SKM-1 (cell line): ENCODE measurements at regions not wholly inside any gene's neighbourhood (a gene's known extent, or its start where the extent isn't known, plus 50 kb on each side); places are given as distances from the start of the nearest gene placed in this dataset.
"Not testable (repeated sequence)": the region's sequence is repeated elsewhere in the genome, so short reads cannot be mapped to it uniquely, and the experiment has no call there.

Experiments
- DNase-seq: peaks from one replicate; lab custom pipeline; 2025; ENCODE audit not compliant: unreplicated experiment; lab: John Stamatoyannopoulos, UW

DNA sequence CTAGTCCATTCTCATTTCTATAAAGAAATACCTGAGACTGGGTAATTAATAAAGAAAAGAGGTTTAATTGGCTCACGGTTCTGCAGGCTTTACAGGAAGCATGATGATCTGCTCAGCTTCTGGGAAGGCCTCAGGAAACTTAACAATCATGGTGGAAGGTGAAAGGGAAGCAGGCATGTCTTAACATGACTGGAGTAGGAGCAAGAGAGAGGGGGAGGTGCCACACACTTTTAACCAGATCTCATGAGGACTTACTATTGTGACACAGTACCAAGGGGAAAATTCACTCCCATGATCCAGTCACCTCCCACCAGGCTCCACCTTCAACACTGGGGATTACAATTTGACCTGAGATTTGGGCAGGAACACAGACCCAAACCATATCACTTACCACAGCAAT lies 310.1 kb downstream of the SH3GL2 start:
- not testable (repeated sequence) for DNase-seq

DNA sequence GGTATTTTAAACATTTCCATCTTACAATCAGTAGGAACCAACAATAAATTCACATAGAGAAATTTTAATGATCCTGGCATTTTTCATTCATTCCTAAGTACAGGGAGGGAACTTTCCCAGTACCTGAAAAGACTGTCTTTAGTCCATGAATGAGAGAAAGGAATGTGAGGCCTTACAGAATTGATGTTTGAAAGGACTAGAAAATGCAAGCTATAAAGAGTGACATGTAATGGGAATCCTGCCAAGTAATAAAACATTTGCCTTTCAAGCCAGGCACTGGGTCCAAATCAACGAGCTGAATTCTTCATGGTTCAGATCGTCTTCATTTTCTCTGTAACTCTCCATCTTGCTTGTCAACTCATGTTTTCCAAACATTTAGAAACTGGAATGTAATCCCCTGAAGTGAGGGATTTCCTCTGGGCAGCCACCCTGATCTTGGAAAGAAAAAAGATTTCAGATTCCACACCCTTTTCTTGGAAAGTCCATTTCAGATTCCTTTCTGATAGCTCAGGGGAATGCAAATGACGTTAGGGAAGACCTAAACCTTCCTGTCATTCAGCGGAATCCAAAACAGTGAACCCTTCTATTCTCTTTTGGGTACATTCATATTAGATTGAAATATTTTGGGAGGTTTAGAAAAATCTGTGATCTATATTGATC lies 315.8 kb downstream of the SH3GL2 start:
- no peak for DNase-seq

DNA sequence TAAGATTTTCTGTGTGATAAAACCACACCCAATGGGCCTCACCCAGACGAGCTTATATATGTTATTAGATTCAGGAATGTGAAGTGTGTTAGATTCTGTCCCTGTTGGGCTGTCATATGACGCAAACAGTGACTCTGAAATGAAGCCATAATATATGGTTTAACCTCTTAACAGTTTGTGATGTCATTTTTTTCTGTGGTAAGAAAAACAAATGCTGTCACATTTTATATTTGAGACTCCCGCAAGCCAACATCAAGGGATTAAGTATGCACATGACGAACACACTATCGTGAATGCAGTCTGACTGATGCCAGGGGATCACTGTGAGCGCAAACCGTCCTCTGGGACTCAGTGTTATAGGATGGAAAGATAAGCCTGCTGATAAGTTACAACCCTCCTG lies 321.7 kb downstream of the SH3GL2 start:
- DNase-seq, result no peak

DNA sequence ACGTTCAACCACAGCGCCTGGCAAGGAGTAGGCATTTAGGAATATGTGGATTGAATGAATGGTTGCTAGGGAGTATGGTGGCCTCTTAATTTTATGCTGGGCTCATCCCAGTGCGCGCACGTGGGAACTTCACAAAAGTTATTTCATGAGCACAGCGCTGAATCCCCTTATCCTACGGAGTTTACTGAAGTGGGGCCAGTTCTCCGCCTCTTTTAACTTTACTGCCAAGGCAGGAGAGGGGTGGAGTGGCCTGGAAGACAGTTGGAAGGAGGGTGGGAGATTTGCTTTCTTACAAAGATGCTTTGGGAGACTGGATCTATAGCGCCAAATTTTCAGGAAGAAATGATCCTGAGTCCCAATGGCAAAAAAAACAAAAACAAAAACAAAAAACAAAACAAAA lies 326.5 kb downstream of the SH3GL2 start:
- no peak for DNase-seq

DNA sequence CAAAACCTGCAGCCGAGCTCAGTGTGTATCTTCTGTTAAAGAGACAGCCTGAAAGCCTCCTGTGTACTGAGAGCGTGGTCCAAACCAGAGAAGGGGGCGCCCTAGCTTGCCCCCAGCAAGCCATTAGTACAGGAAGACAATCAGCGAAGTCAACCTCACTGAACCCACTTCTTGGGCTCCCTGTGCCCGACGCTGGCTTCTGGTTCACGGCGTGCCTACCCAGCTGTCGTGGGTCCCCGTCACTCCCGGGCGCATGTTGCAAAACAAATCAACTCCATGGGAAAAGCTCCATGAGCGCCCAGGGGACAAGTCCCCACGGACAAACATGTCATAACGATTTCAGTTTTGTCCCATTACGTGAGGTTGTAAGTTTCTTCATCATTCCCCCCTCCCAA lies 326.9 kb downstream of the SH3GL2 start:
- no peak for DNase-seq

DNA sequence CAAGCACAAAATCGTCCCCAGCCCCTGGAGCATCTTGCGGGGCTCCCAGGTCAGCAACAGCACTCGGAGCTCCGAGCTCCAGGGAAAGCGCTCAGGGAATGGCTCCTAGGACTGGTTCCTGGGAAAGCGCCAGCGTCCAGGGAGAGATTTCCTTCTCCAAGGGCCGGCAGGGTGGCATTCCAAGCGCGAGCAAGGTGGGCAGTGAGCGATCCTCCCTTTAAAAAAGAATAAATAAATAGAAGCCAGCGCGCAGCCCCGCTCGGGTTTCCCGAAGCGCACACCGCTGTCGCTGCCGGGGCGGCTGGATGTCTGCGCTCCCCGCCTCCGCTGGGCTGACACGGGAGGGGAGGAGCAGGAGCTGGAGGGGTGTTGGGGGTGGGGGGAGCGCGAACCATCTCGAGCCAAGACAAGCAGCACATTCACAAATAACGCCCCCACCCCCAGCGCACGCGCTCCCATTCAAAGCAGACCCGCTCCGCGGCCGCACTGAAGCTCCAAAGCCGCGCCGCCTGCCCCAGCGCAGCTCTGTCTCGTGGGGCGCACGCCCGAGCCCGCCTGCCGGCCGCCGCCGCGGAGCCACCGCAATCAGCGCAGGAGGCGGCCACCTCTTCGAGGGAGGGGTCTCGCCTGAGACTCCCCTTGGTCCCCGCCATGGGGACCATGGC lies 327.4 kb downstream of the SH3GL2 start:
- DNase-seq, result no peak

DNA sequence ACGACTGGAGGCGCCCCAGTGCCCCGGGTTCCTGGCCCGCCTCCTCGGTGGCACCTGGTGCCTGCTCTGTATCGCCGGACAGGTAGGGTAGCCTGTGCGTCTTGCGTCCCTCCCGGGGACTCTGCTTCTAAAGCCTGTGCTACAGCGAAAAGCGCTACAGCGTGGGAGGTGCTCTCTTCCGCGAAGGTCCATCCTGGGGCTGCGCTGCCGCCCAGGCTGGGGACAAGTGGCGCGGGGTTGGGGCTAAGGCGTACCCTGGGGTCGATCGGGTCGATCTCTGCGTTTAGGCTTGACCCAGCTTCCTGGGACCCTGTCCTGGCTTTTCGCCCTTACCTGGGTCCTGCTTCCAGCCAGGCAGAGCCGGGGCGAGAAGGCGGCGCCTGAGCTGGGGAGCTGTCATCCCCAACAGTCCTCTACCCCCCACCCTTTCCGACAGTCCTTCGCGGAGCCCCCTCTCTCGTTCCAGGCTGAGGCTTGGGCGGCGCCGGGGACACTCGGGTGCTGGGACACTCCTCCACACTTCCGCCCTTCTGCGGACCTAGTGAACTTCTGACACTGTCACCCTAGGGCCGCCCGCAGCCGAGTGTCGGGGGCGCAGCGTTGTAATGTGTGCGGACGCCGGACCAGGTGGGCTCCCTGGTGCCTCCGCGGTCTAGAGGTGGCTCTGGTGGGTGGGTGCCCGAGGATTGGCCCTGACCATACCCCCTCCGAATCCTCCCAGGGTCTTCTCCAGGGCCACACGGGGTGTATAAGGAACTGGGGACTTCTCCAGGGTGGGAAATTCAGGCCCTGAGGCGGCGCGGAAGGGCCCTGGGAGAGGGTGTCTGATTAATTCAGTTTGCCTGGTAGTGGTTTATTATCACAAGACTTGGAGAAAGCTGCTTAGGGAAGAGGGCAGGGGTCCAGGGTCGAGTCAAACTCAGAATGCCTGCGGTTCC lies 328.2 kb downstream of the SH3GL2 start:
- no peak for DNase-seq

DNA sequence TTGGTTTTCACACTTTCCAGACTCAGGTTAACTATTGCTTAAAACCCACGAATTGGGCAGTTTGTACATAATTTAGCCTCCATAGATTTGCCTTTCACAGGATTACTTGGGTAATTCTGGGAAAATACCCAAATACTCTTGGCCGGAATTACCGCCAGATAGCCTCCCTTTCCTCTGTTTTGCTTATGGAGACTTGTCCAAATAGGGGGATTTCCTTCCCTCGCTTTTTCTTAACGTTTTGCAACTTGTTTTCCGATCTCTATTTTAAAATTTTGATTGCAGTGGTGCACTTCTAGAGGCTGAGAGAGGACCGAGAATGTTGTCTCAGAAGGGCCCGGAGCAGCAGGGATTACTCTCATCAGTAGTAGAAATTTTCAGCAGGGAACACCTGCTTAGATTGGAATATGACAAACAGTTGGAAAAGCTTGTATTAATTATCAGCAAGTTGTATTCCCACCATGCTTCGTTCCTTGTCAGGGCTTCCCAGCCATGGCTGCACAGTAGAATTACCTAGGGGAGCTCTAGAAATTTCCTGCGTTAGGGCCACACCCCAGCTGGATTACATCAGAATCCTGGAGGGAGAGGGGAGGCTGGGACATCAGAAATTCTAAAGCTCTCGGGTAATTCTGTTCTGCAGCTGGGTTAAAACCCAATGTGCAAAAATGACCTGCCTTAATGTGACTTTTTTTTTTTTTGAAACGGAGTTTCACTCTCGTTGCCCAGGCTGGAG lies 329.1 kb downstream of the SH3GL2 start:
- no peak for DNase-seq

DNA sequence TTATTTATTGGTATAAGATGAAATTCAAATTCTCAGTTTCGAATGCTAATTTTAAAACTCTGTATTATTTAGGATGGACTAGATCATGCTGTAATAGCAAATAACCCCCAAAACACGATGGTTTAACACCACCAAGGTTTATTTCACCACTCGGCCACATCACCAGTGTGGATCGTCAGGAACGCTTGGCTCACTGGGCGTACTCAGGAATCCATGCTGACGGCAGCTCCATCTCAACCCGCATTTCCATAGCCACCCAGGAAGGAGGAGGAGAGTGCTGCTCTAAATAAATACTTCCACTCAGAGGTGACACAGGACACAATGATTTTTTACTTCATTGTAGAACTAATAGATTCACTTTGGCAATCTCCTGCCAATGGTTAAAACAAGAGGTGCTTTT lies 347.4 kb downstream of the SH3GL2 start:
- no peak for DNase-seq

DNA sequence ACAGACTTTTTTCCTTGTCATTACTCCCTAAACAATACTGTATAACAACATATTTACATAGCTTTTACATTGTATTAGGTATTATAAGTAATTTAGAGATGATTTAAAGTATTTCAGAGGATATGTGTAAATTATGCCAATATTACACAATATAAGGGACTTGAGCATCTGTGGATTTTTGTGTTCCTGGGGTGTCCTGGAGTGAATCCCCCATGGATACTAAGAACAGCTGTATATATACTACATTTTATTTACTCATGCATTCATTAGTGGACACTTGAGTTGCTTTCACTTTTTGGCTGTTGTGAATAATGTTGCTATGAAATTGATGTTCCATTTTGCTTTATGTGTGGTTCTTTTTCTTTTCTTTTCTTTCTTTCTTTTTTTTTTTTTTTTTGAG lies 348.8 kb downstream of the SH3GL2 start:
- no peak for DNase-seq

DNA sequence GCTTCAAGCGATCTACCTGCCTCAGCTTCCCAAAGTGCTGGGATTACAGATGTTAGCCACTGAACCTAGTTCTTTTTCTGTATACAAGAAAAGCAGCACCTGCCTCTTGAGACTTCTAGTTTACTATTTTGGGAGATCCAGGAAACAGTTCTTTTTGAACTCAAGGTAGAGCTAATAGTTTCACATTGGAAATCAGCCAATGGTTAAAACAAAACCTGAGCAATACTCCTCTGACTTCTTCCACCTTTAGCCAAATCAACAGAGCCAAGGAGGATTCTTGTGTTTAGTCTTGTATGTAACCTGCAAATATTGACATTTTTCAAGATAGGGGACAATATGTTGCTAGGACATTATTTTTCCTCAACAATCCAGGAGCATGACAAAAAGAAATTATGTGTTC lies 349.4 kb downstream of the SH3GL2 start:
- DNase-seq, result no peak

DNA sequence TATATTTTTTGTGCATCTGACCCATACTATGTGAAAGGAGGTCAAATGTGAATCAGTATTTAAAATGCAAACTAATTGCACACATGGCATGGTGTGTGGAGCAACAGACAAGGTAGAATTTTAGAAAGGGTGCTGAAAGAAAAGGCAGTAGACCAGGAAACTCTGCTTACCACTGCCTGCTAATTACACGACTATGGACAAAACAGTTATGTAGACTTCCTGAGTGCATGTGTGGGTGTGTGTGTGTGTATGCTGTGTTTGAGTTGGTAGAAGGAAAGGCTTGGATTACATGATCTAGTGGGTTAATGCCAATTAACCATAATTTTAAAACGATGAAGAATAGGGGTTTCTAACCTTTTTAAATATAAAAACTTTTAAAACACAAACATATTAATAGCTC lies 349.9 kb downstream of the SH3GL2 start:
- no peak for DNase-seq

DNA sequence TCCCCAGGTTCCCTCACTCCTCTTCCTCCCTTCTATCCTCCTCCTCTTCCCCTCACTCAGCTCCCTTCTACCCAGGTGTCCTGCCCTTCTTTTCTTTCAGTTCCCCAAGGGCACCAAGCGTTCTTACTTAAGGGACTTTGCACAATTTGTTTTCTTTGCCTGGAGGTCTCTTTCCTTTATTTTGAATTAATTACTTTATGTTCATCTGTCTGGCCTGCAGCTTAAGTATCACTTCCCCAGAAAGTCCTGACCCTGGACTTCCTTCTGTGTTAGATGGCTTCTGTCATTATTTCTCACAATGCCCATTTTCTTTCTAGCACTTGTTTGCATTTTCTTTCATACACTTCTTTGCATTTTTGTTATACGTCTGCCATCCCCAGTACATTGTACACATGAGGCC lies 350.6 kb downstream of the SH3GL2 start:
- no peak for DNase-seq

DNA sequence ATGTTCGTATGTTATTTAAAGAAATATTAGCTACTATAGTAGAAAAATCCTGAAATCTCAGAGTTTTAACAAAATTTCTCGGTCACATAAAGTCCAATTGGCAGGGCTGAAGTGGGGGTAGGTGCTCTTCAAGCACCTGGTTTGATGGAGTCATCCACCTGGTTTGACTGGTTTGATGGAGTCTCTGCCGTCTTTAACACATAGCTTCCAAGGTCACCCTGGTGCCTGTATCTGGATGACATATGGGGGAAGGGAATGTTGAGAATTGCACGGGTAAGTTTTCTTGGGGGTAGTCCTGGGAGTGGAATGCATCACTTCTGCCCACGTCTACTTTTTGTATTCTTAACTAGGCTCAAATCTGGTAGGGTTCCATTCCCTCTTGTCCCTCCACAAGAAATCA lies 351.2 kb downstream of the SH3GL2 start:
- no peak for DNase-seq

DNA sequence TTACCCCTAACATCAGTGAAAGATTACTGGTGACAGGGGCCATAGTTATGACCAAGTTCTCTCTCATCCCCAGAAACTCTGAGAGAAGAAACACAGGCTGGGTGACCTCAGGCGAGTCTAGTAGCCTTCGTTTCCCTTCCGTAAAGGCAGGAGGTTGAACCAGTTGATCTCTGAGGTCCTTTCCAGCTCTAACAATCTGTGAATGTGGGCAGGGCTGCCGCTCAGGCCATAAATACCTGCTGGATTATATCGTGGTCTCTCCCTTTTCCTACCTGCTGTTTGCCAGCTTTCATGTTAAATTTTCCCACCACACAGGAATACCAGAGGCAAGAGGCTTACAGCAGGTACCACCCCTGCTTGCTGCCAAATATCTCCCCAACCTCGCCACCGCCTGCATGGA lies 357.5 kb downstream of the SH3GL2 start:
- DNase-seq, result no peak

DNA sequence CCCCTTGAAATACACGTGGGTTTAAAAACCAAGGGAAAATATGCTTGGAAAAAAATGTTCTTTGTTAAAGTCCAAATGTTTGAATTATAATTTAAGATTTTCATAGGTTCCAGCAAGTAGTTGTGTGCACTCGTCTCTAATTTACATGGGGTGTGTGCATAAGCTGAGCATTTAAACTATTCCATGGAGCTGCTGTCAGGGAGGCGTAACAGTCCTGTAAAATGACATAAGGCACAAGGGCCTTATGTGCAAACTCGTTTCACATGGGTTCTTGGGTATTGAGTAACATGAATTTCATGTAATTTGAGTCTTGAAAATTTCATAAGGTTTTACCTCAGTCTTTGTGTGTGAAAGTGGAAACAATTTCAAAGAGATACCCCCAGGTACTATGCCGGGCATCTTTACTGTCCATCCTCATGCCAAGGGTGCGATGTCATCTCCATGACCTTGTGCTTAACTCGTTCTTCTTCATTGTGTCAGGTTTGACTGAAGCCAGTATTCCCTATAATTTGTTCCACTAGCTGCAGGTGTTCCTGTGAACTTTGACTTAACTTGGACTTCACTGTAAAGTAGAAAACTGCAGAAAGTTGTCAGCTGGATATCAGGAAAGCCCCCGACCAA lies 359.3 kb downstream of the SH3GL2 start:
- no peak for DNase-seq

DNA sequence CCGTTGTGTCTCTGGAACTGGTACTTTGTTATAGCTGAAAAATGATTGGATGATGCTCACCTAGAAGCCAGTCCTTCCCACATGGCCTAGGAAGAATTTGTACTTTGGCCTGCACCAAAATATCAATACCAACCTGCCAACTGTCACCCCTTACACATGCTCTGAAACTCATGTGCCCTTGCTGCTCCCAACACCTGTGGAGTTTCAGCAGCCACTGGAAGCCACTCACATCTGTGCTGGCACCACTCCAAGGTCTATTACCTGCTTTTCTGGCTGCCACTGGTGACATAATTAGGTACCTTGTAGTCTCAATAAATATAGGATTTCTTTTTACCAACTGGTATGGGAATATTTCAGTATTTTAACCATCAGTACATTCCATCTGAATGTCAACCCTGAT lies 363.6 kb downstream of the SH3GL2 start:
- DNase-seq, result no peak

DNA sequence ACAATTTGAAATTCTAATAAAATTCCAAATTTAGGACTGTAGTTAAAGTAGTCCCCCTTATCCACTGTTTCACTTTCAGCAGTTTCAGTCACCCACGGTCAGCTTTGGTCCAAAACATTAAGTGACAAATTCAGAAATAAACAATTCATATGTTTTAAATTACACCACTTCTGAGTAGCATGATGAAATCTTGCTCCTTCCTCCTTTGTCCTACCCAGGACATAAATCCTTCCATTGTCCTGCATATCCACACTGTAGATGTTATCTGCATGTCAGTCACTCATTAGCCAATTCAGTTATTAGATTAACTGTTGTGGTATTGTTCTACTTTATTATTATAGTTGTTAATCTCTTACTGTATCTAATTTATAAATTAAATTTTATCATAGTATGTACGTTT lies 376.5 kb downstream of the SH3GL2 start:
- DNase-seq, result no peak

DNA sequence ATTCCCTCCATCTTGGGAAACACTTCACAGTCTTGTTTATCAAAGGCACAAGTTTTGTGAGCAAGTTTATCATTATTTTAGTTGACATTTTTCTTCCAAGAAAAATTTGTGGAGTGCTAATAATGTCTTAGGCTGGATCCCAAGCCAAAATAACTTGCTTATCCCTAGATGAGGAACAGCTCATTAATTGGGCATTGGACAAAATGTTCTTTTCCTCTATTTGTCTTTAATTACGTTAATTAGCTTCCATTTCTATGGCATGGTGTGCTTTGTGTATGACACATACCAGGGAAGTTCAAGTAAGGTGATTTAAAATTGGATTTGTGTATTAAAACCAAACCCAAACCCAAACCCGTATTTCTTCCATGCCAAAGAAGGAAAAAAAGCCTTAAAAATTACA lies 379.5 kb downstream of the SH3GL2 start:
- DNase-seq, result no peak

DNA sequence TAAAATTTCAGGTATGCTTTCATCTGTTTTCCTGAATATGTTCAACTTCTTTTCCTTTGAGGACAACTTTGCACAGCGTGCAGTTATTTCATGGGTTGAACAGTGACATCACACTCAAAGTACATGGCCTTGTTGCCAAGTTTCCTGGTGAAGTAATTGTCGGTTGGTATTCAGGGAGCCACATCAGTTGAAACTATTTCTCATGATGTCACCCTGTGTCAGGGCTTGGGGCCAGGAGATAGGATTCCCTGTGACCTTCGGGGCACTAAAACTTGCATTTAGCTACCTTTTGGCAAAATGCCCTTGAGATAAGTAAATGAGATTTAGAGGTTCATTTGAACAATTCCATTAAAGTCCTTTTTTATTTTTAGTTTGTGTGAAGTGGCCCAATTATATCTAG lies 383.9 kb downstream of the SH3GL2 start:
- no peak for DNase-seq

DNA sequence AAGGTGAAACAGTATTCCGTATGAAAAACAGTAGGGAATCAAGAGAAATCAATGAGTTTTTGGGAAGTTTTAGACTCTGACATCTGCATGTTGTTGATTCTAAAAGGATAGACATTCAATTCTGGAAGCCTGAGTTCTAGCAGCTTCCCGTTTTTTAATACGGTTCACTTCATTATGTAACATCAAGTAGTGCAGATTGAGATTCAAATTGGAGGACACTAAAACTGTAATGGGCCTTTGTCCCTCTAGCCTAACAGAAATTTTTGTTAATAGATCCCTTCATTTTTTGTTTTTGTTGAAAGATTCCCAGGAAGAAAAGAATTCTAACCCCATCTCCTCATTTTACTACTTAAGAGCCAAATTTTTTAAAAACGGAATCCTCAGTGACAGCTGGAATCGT lies 384.6 kb downstream of the SH3GL2 start:
- DNase-seq, result no peak
